Neural progenitor cell (in vitro differentiated cells): ENCODE measurements at regions not wholly inside any gene's neighbourhood (a gene's known extent, or its start where the extent isn't known, plus 50 kb on each side); places are given as distances from the start of the nearest gene placed in this dataset.

Experiments
- DNase-seq: peaks from one replicate; pipeline ENCODE4 v3.0.0-alpha.2; 2016; ENCODE audit warnings: low spot score
- H2AFZ ChIP-seq: fragments of 200-600 bp; sonication (generic); replicated peaks from 2 replicates; pipeline ENCODE4 v1.6.1; 2016; ENCODE audit warnings: antibody characterized with exemption
- H3F3A ChIP-seq: fragments of 200-600 bp; sonication (generic); 2 replicates; pipeline ENCODE4 v1.6.1; 2016; ENCODE audit warnings: antibody characterized with exemption, low read depth
- H3K27ac ChIP-seq: fragments of 200-600 bp; sonication (generic); 2 replicates; pipeline ENCODE4 v1.5.1; 2016; ENCODE audit warnings: mild to moderate bottlenecking
- H3K27me3 ChIP-seq: fragments of 200-600 bp; sonication (generic); 2 replicates; pipeline ENCODE4 v1.6.1; 2016; ENCODE audit warnings: mild to moderate bottlenecking, moderate library complexity
- H3K36me3 ChIP-seq: fragments of 200-600 bp; sonication (generic); 2 replicates; pipeline ENCODE4 v1.5.1; 2016
- H3K4me1 ChIP-seq: fragments of 200-600 bp; sonication (generic); 2 replicates; pipeline ENCODE4 v1.6.1; 2016; ENCODE audit warnings: mixed run types
- H3K4me2 ChIP-seq: fragments of 200-600 bp; sonication (generic); 2 replicates; pipeline ENCODE4 v1.6.1; 2016
- H3K4me3 ChIP-seq: fragments of 200-600 bp; sonication (generic); 2 replicates; pipeline ENCODE4 v1.5.1; 2016
- H3K79me2 ChIP-seq: fragments of 200-600 bp; sonication (generic); 2 replicates; pipeline ENCODE4 v1.6.1; 2016; ENCODE audit warnings: low read depth
- H3K9ac ChIP-seq: fragments of 200-600 bp; sonication (generic); 2 replicates; pipeline ENCODE4 v1.6.1; 2016
- H3K9me3 ChIP-seq: fragments of 200-600 bp; sonication (generic); 2 replicates; pipeline ENCODE4 v1.5.1; 2016; ENCODE audit warnings: low read depth
- H4K20me1 ChIP-seq: fragments of 200-600 bp; sonication (generic); 2 replicates; pipeline ENCODE4 v1.6.1; 2016; ENCODE audit warnings: low read depth
- H3K27ac Mint-ChIP-seq: 3 replicates; pipeline ENCODE4 v1.8.0; 2021; ENCODE audit warnings: mixed read lengths
- H3K27me3 Mint-ChIP-seq: 2 replicates; pipeline ENCODE4 v1.8.0; 2022; ENCODE audit warnings: low read depth, mild to moderate bottlenecking, inconsistent platforms, moderate library complexity, mixed read lengths; ENCODE audit not compliant: insufficient read depth
- H3K36me3 Mint-ChIP-seq: 3 replicates; pipeline ENCODE4 v1.8.0; 2021; ENCODE audit warnings: mixed read lengths
- H3K4me1 Mint-ChIP-seq: 3 replicates; pipeline ENCODE4 v1.8.0; 2021; ENCODE audit warnings: mixed read lengths
- H3K4me3 Mint-ChIP-seq: 3 replicates; pipeline ENCODE4 v1.8.0; 2021; ENCODE audit warnings: mild to moderate bottlenecking, moderate library complexity, mixed read lengths
- H3K9me3 Mint-ChIP-seq: 3 replicates; pipeline ENCODE4 v1.8.0; 2020; ENCODE audit warnings: mixed read lengths
- EZH2 ChIP-seq: fragments of 200-600 bp; sonication (generic); IDR thresholded peaks from 2 replicates; pipeline ENCODE4 v1.6.1; 2017; ENCODE audit warnings: antibody characterized with exemption, mild to moderate bottlenecking, moderate library complexity
- EZH2phosphoT487 ChIP-seq: fragments of 200-600 bp; sonication (generic); IDR thresholded peaks from 2 replicates; pipeline ENCODE4 v1.6.1; 2017; ENCODE audit warnings: antibody characterized with exemption
- TF ChIP-seq, protein P1 (sequence below): fragments of 200-600 bp; sonication (generic); IDR thresholded peaks from 2 replicates; pipeline ENCODE4 v1.5.1; 2017; ENCODE audit warnings: antibody characterized with exemption, mild to moderate bottlenecking

DNA sequence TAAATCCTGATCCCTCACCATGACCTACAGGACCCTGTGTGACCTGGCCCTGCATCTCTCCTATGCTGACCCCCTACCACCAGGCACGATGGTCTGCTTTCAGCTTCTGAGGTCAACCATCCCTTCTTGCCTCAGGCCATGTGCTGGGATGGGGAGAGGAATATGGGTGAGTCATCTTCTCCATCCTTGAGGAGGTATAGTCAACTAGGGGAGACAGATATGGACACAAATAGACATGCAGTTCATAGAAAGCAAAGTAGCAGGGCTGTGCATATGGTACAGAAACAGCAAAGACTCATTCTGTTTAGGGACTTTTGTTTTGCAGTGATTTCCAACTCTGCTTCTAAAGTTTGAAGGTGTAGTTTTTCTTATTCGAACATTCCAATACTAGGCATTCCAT lies 250.8 kb upstream of the FGGY start:
- Histone ChIP-seq H2AFZ (no peak overlapping the region), H3K36me3 (no peaks in the 10 kb centered on the region), H3K9ac (no peak overlapping the region), H3K9me3 (no peaks in the 10 kb centered on the region), H3F3A (no peaks in the 10 kb centered on the region), H3K4me2 (no peak overlapping the region), H4K20me1 (no peaks in the 10 kb centered on the region), H3K4me1 (no peaks in the 10 kb centered on the region), H3K27ac (no peak overlapping the region), H3K79me2 (no peaks in the 10 kb centered on the region), H3K4me3 (no peak overlapping the region), H3K27me3 (no peaks in the 10 kb centered on the region)
- Mint-ChIP-seq H3K27ac (no peak overlapping the region), H3K36me3 (no peaks in the 10 kb centered on the region), H3K9me3 (peaks cover 8% of the 10 kb centered on the region), H3K4me3 (no peak overlapping the region), H3K4me1 (no peaks in the 10 kb centered on the region), H3K27me3 (no peaks in the 10 kb centered on the region)
- no peak for DNase-seq
- TF ChIP-seq EZH2phosphoT487, result no peak
- TF ChIP-seq, protein P1, sequence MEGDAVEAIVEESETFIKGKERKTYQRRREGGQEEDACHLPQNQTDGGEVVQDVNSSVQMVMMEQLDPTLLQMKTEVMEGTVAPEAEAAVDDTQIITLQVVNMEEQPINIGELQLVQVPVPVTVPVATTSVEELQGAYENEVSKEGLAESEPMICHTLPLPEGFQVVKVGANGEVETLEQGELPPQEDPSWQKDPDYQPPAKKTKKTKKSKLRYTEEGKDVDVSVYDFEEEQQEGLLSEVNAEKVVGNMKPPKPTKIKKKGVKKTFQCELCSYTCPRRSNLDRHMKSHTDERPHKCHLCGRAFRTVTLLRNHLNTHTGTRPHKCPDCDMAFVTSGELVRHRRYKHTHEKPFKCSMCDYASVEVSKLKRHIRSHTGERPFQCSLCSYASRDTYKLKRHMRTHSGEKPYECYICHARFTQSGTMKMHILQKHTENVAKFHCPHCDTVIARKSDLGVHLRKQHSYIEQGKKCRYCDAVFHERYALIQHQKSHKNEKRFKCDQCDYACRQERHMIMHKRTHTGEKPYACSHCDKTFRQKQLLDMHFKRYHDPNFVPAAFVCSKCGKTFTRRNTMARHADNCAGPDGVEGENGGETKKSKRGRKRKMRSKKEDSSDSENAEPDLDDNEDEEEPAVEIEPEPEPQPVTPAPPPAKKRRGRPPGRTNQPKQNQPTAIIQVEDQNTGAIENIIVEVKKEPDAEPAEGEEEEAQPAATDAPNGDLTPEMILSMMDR, result no peak
- no peak for TF ChIP-seq EZH2

DNA sequence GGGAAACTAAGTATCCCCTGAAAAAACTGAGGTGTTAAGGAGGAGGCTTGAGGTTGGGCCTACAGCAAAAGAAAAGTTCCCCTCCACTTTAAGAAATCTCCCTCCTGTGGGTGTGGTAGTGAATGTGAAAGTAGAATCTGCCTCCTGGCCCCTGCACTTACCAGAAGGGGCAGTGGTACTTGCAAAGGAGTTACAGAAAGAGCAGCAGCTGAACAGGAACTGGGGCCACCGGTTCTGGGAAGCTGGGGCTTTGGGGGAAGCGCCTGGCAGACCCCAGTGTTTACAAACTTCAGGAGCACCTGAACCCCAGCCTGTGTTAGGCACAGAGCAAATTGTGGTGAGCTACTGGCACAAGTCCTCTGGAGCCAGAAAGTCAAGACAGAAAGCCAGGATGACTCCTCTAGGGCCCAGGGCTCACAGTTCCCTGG lies 250.2 kb upstream of the FGGY start:
- H3F3A ChIP-seq, result no peaks in the 10 kb centered on the region
- Mint-ChIP-seq H3K27ac (no peak overlapping the region), H3K4me3 (no peak overlapping the region), H3K9me3 (peaks cover 8% of the 10 kb centered on the region), H3K27me3 (no peaks in the 10 kb centered on the region), H3K4me1 (no peaks in the 10 kb centered on the region), H3K36me3 (no peaks in the 10 kb centered on the region)
- H3K27me3 ChIP-seq, result no peaks in the 10 kb centered on the region
- no peak overlapping the region for H3K27ac ChIP-seq
- H4K20me1 ChIP-seq, result no peaks in the 10 kb centered on the region
- no peak overlapping the region for H3K9ac ChIP-seq
- H2AFZ ChIP-seq, result peak overlapping the region; percentile 57
- TF ChIP-seq, protein P1, result no peak
- DNase-seq, result no peak
- H3K79me2 ChIP-seq, result no peaks in the 10 kb centered on the region
- H3K4me2 ChIP-seq, result no peak overlapping the region
- H3K4me3 ChIP-seq, result no peak overlapping the region
- H3K4me1 ChIP-seq, result no peaks in the 10 kb centered on the region
- H3K36me3 ChIP-seq, result no peaks in the 10 kb centered on the region
- H3K9me3 ChIP-seq, result no peaks in the 10 kb centered on the region

DNA sequence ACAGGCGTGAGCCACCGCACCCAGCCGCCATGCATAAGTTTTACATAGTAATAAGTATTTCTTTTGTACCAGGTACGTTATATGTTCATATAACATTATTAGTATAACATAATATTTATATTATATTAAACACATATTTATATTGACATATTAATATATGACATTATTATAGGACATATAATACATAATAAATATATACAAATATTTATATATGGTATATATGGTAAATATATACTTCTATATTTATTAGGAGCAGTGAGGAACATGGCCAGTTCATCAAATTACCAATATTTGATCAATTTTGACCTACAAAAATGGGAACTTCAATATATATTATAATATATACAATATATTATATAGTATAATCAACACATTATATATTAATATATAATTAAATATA lies 245.9 kb upstream of the FGGY start:
- no peaks in the 10 kb centered on the region for H3K36me3 Mint-ChIP-seq
- H3K27ac Mint-ChIP-seq, result no peak overlapping the region
- no peak for DNase-seq
- H4K20me1 ChIP-seq, result no peaks in the 10 kb centered on the region
- H3K36me3 ChIP-seq, result no peaks in the 10 kb centered on the region
- H3K9me3 ChIP-seq, result no peaks in the 10 kb centered on the region
- TF ChIP-seq, protein P1, result no peak
- TF ChIP-seq EZH2phosphoT487 (no peak), EZH2 (no peak)
- peaks cover 8% of the 10 kb centered on the region for H3K9me3 Mint-ChIP-seq
- no peaks in the 10 kb centered on the region for H3K27me3 Mint-ChIP-seq
- no peaks in the 10 kb centered on the region for H3F3A ChIP-seq
- H3K79me2 ChIP-seq, result no peaks in the 10 kb centered on the region
- no peak overlapping the region for H3K4me3 Mint-ChIP-seq
- no peak overlapping the region for H3K27ac ChIP-seq
- H3K9ac ChIP-seq, result no peak overlapping the region
- H3K4me2 ChIP-seq, result no peak overlapping the region
- H3K4me1 Mint-ChIP-seq, result no peaks in the 10 kb centered on the region
- no peak overlapping the region for H2AFZ ChIP-seq
- no peaks in the 10 kb centered on the region for H3K27me3 ChIP-seq
- no peaks in the 10 kb centered on the region for H3K4me1 ChIP-seq
- no peak overlapping the region for H3K4me3 ChIP-seq

DNA sequence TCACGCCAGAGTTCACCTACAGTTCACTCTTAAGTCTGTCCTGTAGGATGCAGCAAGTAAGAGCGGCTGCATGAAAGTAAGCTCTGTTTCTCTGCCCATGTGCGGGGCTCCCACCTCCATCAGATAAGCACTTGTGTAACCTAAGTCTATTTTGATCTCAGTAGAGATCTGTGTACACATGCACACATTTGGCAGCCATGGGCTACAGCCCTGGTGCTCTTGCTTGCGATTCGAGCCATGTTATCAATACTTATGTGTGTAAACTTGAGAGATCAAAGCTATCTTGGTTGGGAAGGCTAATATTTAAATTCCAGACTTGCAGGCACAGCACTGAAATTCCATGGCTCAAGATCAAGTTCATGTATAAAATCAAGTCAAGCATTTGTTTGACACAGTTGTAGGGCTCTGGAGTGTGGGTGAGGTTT lies 244.7 kb upstream of the FGGY start:
- H3K27me3 Mint-ChIP-seq, result peaks cover 2% of the 10 kb centered on the region
- TF ChIP-seq, protein P1, result no peak
- TF ChIP-seq EZH2phosphoT487 (no peak), EZH2 (no peak)
- Histone ChIP-seq H3K79me2 (no peaks in the 10 kb centered on the region), H2AFZ (no peak overlapping the region), H3K36me3 (no peaks in the 10 kb centered on the region), H3K27ac (no peak overlapping the region), H3K4me3 (no peak overlapping the region), H3K27me3 (no peaks in the 10 kb centered on the region), H3K4me2 (no peak overlapping the region), H3K9me3 (no peaks in the 10 kb centered on the region), H3F3A (no peaks in the 10 kb centered on the region), H3K9ac (no peak overlapping the region), H3K4me1 (peaks cover 3% of the 10 kb centered on the region), H4K20me1 (no peaks in the 10 kb centered on the region)
- H3K36me3 Mint-ChIP-seq, result no peaks in the 10 kb centered on the region
- peaks cover 8% of the 10 kb centered on the region for H3K9me3 Mint-ChIP-seq
- H3K4me1 Mint-ChIP-seq, result peaks cover 4% of the 10 kb centered on the region
- no peak overlapping the region for H3K4me3 Mint-ChIP-seq
- no peak for DNase-seq
- no peak overlapping the region for H3K27ac Mint-ChIP-seq
